Chondrocyte (in vitro differentiated cells): ENCODE measurements at regions not wholly inside any gene's neighbourhood (a gene's known extent, or its start where the extent isn't known, plus 50 kb on each side); places are given as distances from the start of the nearest gene placed in this dataset.

Experiments used
- DNase-seq: peaks from one replicate; pipeline ENCODE4 v3.0.0; 2021; ENCODE audit warnings: mixed read lengths, low spot score
- H3K27ac Mint-ChIP-seq: one replicate; pipeline ENCODE4 v1.8.0; 2021; ENCODE audit warnings: mild to moderate bottlenecking, moderate library complexity, mixed read lengths; ENCODE audit not compliant: unreplicated experiment
- H3K27me3 Mint-ChIP-seq: 2 replicates; pipeline ENCODE4 v1.8.0; 2021; ENCODE audit warnings: low read depth, mixed read lengths
- H3K36me3 Mint-ChIP-seq: 2 replicates; pipeline ENCODE4 v1.8.0; 2021; ENCODE audit warnings: low read depth, mixed read lengths
- H3K4me1 Mint-ChIP-seq: 2 replicates; pipeline ENCODE4 v1.8.0; 2021; ENCODE audit warnings: low read depth, mild to moderate bottlenecking, mixed read lengths
- H3K4me3 Mint-ChIP-seq: one replicate; pipeline ENCODE4 v1.8.0; 2021; ENCODE audit warnings: mild to moderate bottlenecking, moderate library complexity, mixed read lengths; ENCODE audit not compliant: unreplicated experiment
- H3K9me3 Mint-ChIP-seq: 2 replicates; pipeline ENCODE4 v1.8.0; 2021; ENCODE audit warnings: low read depth, mixed read lengths
- CTCF ChIP-seq: fragments of 200-600 bp; sonication (generic); IDR thresholded peaks from 2 replicates; pipeline ENCODE4 v1.5.0; 2021; ENCODE audit warnings: antibody characterized with exemption, mild to moderate bottlenecking, moderate library complexity

DNA sequence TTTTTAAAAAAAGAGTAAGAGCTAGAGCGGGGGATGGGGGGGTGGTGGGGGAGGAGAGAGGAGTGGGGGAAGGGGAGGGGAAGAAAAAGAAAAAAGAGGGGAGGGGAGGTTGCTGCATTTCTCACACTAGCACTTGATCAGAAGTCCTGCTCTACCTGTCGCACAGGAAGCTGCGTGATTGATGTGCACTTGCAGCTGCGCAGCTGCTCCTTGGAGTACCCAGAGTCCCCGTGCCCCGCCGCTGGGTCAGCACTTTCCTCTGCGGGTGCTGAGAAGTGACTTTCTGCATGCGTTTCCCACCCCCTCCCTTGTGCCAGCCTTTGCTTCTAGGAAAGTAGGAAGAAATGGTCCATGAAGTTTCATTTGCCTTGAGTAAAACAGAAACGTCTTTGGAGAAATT, 297.3 kb downstream of the ETAA1 start:
- Mint-ChIP-seq H3K4me3 (no peak overlapping the region), H3K27ac (no peak overlapping the region), H3K27me3 (peaks cover 13% of the 10 kb centered on the region), H3K4me1 (no peaks in the 10 kb centered on the region), H3K9me3 (peaks cover 3% of the 10 kb centered on the region), H3K36me3 (no peaks in the 10 kb centered on the region)
- no peak for TF ChIP-seq CTCF
- no peak for DNase-seq

DNA sequence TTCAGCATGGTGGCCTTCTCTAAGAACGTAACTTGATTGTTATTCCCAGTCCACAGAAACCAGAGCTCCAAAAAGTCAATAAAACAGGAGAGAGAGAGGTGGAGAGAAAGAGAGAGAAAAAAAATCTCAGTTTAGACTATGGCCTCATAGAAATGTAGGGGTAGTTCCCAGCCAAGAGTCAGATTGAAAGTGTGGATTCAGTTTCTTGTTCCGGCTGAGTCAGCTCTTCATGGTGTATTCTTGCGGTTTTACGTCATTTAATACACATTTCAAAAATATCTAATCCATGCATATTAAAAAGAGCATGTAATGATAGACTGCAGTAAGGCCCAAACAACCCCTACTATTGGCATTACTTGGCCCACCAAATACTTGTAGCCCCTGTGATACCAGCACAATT, 303.9 kb downstream of the ETAA1 start:
- Mint-ChIP-seq H3K4me3 (no peak overlapping the region), H3K4me1 (no peaks in the 10 kb centered on the region), H3K9me3 (no peaks in the 10 kb centered on the region), H3K36me3 (peaks cover 2% of the 10 kb centered on the region), H3K27me3 (peaks cover 3% of the 10 kb centered on the region), H3K27ac (no peak overlapping the region)
- DNase-seq, result no peak
- TF ChIP-seq CTCF, result no peak

DNA sequence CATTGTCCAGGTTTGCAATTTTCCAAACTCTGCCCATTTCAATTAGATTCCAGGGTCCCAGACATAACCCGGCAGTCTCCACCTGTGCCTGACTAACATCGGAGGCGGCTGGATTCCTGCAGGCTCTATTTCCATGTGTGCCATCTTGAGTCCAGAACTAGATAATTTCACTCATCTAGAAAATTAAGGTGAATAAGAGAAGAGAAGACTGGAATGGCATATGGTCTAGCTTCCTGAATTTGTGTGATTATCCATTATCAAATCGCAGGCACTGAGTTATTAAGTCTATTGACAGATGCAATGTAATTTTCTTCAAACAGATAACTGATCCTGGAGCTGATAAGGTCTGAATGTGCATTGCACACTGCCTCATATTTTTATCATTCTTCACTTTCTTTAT, 305.2 kb downstream of the ETAA1 start:
- no peak for DNase-seq
- peaks cover 2% of the 10 kb centered on the region for H3K36me3 Mint-ChIP-seq
- no peaks in the 10 kb centered on the region for H3K4me1 Mint-ChIP-seq
- no peak overlapping the region for H3K27ac Mint-ChIP-seq
- peaks cover 3% of the 10 kb centered on the region for H3K27me3 Mint-ChIP-seq
- no peaks in the 10 kb centered on the region for H3K9me3 Mint-ChIP-seq
- no peak for TF ChIP-seq CTCF
- no peak overlapping the region for H3K4me3 Mint-ChIP-seq

DNA sequence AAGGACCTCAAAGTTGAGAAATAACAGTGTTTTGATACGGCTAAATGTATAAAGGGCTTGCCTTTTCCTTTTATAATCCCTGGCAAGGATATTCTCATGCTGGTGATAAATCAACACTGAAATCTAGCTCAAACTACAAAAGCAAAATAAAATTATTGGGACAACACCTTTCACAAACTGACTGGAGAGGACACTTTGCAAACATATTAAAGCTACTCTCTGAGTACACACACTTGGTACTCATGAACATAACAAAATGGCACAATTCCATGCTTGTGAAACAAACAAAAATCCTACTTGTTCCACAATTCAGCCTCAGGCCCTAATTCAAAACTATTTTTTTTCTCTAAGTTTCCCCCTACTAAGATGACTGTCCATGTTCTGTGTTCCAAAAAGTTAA, 305.8 kb downstream of the ETAA1 start:
- no peaks in the 10 kb centered on the region for H3K4me1 Mint-ChIP-seq
- DNase-seq, result no peak
- peaks cover 3% of the 10 kb centered on the region for H3K27me3 Mint-ChIP-seq
- no peak for TF ChIP-seq CTCF
- H3K9me3 Mint-ChIP-seq, result no peaks in the 10 kb centered on the region
- H3K36me3 Mint-ChIP-seq, result peaks cover 2% of the 10 kb centered on the region
- H3K27ac Mint-ChIP-seq, result no peak overlapping the region
- H3K4me3 Mint-ChIP-seq, result no peak overlapping the region

GRCh38 chr2:67706082-67706481, 308.9 kb downstream of the ETAA1 start:
- H3K9me3 Mint-ChIP-seq, result no peaks in the 10 kb centered on the region
- peaks cover 3% of the 10 kb centered on the region for H3K27me3 Mint-ChIP-seq

More at GRCh38 chr2:67706082-67706481, 308.9 kb downstream of the ETAA1 start:
- no peaks in the 10 kb centered on the region for H3K36me3 Mint-ChIP-seq
- H3K4me3 Mint-ChIP-seq, result no peak overlapping the region
- no peaks in the 10 kb centered on the region for H3K4me1 Mint-ChIP-seq
- TF ChIP-seq CTCF, result no peak
- no peak for DNase-seq
- H3K27ac Mint-ChIP-seq, result no peak overlapping the region
